ENCODE measurements at regions not wholly inside any gene's neighbourhood (a gene's known extent, or its start where the extent isn't known, plus 50 kb on each side); places are given as distances from the start of the nearest gene placed in this dataset.

DNA sequence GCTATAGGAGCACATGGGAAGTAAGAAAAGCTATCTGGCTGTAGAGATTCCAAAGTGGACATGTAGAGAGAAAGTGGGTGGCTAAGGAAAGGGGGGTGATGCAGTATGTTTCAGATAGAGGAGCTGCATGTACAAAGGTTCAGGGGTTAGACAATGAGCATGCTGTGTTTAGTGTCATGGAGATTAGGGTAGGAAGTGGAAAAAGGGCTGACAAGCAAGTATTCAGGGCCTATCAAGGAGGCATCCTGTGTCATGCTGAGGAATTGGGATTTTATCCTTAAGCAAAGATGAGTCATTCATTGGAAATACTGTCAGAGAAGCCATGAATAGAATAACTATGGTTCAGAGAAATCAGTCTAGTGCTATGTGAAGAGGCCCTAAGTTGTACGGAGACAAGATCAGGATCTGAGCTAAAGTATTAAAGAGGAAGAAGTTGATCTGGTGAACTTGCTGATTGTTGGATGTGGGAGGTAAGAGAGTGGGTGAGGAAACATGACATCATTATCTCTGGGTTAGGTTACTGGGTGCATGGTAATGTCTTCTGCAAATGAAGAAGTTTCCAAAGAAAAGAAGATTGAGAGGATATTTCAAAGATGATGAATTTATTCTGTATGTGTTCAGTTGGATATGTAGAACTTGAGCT, 176.7 kb upstream of the GOLIM4 start:
- TF ChIP-seq POLR2AphosphoS5 (IDR thresholded peaks at IDR 0.05; ENCODE audit: low read depth, low read length) (no peak), POLR2A (IDR thresholded peaks at IDR 0.05; ENCODE audit: low read depth, low read length) (no peak), TAF1 (IDR thresholded peaks at IDR 0.05; ENCODE audit: borderline replicate concordance, low read depth, low read length) (no peak)
- FAIRE-seq = peak; percentile 14
- no peak for DNase-seq (ENCODE audit: insufficient read length)

DNA sequence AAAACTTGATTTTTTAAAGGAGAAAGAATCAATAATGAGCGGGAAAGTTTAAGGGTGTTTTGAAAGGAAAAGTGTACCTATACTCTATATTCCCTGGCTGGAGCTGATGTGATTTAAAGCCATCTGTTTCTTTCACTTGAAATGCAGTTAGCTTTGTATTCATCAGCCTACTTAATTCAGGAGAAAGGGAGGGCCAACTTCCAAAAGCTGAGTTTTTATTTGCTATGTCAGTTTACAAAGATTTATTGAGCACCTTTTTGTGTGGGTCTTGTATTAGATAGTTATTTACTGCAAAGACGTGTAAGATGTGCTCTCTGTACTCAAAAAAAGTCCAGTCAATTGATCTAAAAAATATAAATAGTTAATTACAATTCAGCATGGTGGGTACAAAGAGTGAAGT, 176.2 kb upstream of the GOLIM4 start:
- no peak for DNase-seq (ENCODE audit: insufficient read length)
- FAIRE-seq = no peak
- no peak for TF ChIP-seq POLR2AphosphoS5 (IDR thresholded peaks at IDR 0.05; ENCODE audit: low read depth, low read length)
- TF ChIP-seq POLR2A (IDR thresholded peaks at IDR 0.05; ENCODE audit: low read depth, low read length) = no peak
- TF ChIP-seq TAF1 (IDR thresholded peaks at IDR 0.05; ENCODE audit: borderline replicate concordance, low read depth, low read length) = no peak

DNA sequence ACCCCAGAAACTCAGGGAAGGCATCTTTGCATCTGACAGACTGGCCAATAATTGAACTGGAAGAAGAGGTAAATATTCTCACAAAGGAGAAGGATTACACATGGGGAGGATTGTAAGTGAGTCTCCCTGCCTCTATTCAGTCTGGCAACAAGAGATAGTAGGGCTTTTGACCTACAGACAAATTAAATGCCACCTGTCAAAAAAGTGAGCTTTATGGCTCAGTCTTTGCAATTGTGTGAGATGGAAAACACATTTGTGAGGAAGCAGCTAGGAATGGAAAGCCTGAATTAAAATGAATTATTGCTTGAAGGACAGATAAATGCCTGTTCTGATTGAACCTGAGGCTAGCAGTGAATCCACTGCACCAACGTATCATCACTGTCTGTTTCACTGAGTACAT, 173.3 kb upstream of the GOLIM4 start:
- FAIRE-seq (no peak), DNase-seq (ENCODE audit: insufficient read length) (no peak)
- TF ChIP-seq POLR2A (IDR thresholded peaks at IDR 0.05; ENCODE audit: low read depth, low read length) = no peak
- no peak for TF ChIP-seq POLR2AphosphoS5 (IDR thresholded peaks at IDR 0.05; ENCODE audit: low read depth, low read length)
- TF ChIP-seq TAF1 (IDR thresholded peaks at IDR 0.05; ENCODE audit: borderline replicate concordance, low read depth, low read length) = no peak

DNA sequence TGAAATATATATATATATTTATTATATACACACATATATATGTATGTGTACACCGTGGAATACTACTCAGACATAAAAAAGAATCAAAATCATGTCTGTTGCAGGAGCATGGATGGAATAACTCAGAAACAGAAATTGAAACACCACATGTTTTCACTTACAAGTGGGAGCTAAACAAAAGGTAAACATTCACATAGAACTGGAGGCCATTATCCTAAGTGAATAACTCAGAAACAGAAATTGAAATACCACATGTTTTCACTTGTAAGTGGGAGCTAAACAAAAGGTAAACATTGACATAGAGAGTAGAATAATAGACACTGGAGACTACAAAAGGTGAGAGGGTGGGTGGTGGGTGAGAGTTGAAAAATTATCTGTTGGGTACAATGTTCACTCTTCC, 171.5 kb upstream of the GOLIM4 start:
- no peak for DNase-seq (ENCODE audit: insufficient read length)
- TF ChIP-seq POLR2A (IDR thresholded peaks at IDR 0.05; ENCODE audit: low read depth, low read length) = no peak
- no peak for FAIRE-seq

DNA sequence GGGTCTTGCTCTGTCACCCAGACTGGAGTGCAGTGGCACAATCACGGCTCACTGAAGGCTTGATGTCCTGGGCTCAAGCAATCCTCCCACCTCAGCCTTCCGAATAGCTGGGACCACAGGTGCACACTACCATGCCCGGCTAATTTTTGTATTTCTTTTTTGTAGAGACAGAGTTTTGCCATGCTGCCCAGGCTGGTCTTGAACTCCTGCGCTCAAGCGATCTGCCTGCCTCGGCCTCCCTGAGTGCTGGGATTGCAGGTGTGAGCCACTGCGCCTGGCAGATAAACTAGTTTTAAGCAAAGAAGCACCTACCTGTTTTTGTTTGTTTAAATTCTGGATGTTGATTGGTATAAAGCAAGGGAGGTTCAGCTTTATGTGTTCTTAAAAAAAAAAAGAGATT, 170.6 kb upstream of the GOLIM4 start:
- no peak for FAIRE-seq
- TF ChIP-seq POLR2A (IDR thresholded peaks at IDR 0.05; ENCODE audit: low read depth, low read length) (no peak), POLR2AphosphoS5 (IDR thresholded peaks at IDR 0.05; ENCODE audit: low read depth, low read length) (no peak)
- DNase-seq (ENCODE audit: insufficient read length) = no peak

DNA sequence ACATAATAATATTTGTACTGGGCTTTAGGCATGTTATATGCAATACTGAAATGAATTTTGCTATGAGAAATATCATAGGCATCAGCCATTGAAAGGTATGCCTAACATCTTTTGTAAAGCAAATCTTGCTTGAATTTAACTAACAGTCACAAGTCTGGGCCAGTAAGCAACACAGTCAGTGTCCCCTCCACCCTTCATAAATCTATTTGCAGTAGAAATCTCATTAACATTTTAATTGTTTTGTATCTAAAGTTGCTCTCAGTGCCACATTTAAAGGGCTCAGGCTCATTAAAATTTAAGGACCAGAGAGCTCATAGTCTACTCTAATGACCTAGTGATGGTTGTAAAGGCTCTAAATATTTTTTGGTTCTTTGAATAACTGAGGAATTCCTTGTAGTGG, 167.2 kb upstream of the GOLIM4 start:
- FAIRE-seq (no peak), DNase-seq (ENCODE audit: insufficient read length) (no peak)
- TF ChIP-seq POLR2A (IDR thresholded peaks at IDR 0.05; ENCODE audit: low read depth, low read length) (no peak), TAF1 (IDR thresholded peaks at IDR 0.05; ENCODE audit: borderline replicate concordance, low read depth, low read length) (no peak), POLR2AphosphoS5 (IDR thresholded peaks at IDR 0.05; ENCODE audit: low read depth, low read length) (no peak)

DNA sequence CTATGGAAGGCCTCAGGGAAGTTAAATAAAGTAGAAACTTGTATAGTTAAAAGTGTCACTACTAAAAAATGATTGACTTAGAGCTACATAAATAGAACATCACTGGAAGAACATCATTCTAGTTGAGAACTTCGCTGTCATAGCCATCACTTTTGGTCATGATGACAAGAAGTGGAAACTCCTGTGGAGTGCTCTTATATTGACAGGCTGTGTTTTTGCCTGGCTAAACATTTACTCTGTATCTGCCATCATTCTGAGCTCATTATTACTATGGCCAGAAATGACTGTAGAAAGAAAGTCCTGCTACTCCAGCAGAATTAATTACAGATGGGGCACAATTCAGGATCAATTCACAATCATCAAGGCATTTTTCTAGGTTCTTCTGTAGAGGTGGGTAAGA, 165.1 kb upstream of the GOLIM4 start:
- no peak for DNase-seq (ENCODE audit: insufficient read length)
- no peak for FAIRE-seq
- no peak for TF ChIP-seq POLR2AphosphoS5 (IDR thresholded peaks at IDR 0.05; ENCODE audit: low read depth, low read length)
- TF ChIP-seq POLR2A (IDR thresholded peaks at IDR 0.05; ENCODE audit: low read depth, low read length) = no peak
- TF ChIP-seq TAF1 (IDR thresholded peaks at IDR 0.05; ENCODE audit: borderline replicate concordance, low read depth, low read length) = no peak

DNA sequence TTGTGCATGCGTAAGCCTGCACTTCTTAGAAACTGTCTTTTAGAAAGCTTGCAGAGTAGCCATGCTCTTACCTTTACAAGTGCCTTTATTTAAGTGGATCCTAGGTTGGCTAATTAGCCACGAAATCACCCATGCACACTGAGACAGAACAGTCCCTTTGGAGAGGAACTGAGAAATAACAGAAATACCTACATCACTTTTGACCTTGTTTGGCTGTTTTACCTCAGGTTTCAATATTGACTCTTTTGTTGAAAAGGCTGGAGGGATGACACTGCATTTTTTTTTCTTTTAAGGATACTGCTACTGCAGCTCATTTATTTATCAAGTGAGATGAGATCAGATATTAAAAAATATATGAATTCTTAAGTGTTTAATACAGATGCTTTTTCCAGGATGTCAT, 155.6 kb upstream of the GOLIM4 start:
- DNase-seq (ENCODE audit: insufficient read length) (peak; percentile 6), FAIRE-seq (peak; percentile 80)
- TF ChIP-seq TAF1 (IDR thresholded peaks at IDR 0.05; ENCODE audit: borderline replicate concordance, low read depth, low read length) = no peak
- TF ChIP-seq POLR2A (IDR thresholded peaks at IDR 0.05; ENCODE audit: low read depth, low read length) = no peak
- no peak for TF ChIP-seq POLR2AphosphoS5 (IDR thresholded peaks at IDR 0.05; ENCODE audit: low read depth, low read length)

DNA sequence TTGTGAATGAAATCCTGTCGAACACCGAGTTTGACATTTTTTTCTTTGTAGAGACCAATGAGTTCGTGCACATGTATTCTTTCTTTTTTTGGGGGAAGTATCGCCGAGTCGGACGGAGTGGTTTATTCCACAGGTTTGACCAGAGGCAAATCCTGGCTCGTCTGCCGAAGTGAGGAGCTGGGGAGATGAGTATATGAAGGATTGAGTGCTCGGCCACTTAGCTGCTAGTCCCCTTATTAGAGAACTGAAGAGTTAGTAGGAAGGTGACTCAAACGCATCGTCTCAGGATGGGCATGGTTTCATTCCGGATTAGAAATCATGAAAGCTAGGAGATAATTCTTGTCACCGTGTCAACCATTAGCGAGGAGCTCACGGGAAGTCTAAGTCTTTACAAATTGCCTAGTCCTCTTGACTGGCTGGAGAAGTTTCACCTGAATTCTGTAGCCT, 154.7 kb upstream of the GOLIM4 start:
- TF ChIP-seq POLR2AphosphoS5 (IDR thresholded peaks at IDR 0.05; ENCODE audit: low read depth, low read length) (no peak), POLR2A (IDR thresholded peaks at IDR 0.05; ENCODE audit: low read depth, low read length) (peak; percentile 31; the same call in 1 of the 2 replicates), TAF1 (IDR thresholded peaks at IDR 0.05; ENCODE audit: borderline replicate concordance, low read depth, low read length) (no peak)
- DNase-seq (ENCODE audit: insufficient read length) (peak; percentile 11), FAIRE-seq (peak; percentile 79)

DNA sequence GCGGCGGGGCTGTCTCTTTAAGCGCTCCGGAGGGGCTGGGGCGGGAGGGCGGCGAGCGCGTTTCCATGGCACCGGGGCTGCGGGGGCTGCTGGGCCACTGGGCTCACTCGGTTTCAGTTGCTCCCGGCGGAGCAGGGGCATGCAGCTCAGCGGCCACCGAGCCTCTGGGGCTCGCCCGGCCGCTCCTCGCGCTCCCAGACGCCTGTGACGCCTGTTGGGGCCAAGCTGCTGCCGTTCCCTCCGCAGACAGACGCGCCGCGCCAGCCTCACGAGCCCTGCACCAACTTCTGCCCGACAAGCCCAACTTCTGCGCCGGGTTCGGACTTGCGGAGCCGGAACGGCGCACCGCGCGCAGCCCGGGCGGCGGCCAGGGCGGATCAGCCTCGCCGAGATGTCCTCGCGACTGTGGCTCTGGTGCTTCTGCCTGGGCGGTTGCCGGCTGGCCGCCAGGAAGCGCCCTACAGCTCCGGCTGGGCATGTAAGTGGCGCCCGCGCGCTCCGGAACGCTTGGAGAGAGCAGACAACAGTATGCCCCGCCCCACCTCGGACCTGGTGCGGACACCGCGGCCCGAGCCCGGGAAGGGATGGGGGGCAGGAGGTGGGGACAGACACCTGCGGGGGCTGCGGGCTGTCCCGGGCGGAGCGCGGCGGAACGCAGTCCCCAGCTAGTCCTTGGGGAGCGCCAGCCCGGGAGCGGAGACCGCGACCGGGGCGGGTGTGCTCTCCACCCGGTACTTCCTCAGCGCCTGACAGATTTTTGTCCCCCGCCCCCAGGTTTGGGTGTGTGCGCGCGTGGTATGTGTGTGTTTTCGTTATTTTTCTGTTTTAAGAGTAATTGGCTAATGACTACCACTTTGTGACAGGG, 154.1 kb upstream of the GOLIM4 start:
- TF ChIP-seq TAF1 (IDR thresholded peaks at IDR 0.05; ENCODE audit: borderline replicate concordance, low read depth, low read length) = peak; percentile 73
- no peak for TF ChIP-seq POLR2AphosphoS5 (IDR thresholded peaks at IDR 0.05; ENCODE audit: low read depth, low read length)
- peak; percentile 61; the same call in 1 of the 2 replicates for TF ChIP-seq POLR2A (IDR thresholded peaks at IDR 0.05; ENCODE audit: low read depth, low read length)
- DNase-seq (ENCODE audit: insufficient read length) (peak; percentile 52), FAIRE-seq (peak; percentile 92)

DNA sequence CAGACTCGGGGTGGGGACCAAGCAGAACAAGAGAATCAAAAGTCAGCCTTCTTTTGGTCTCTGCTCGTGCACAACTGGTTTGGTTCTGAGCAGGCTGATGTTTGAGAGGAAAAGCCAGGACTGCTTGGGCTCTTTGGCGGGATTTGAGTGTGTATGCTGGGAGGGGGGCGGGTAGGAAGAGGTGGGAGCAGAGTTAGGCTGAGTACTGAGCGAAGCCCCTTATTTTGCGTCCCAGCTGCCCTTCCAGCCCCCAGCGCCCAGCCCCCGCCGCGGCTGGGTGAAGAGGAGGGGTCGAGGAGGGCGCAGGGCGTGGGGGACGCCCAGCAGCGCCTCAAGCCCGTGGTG, 153.5 kb upstream of the GOLIM4 start:
- FAIRE-seq = no peak
- DNase-seq (ENCODE audit: insufficient read length) = peak; percentile 25
- TF ChIP-seq POLR2A (IDR thresholded peaks at IDR 0.05; ENCODE audit: low read depth, low read length) = no peak
